NCI-H82 treated with DMSO at 0.1 percent for 48 hours (cell line): ENCODE measurements at regions not wholly inside any gene's neighbourhood (a gene's known extent, or its start where the extent isn't known, plus 50 kb on each side); places are given as distances from the start of the nearest gene placed in this dataset.
"Not testable (repeated sequence)": the region's sequence is repeated elsewhere in the genome, so short reads cannot be mapped to it uniquely, and the experiment has no call there.

Source experiments
- DNase-seq: peaks from one replicate; lab custom pipeline; 2025; ENCODE audit not compliant: unreplicated experiment; lab: John Stamatoyannopoulos, UW

GRCh38 chr16:21363550-21364223 is 85.6 kb upstream of the CRYM start:
- DNase-seq, result not testable (repeated sequence)

GRCh38 chr16:21361612-21362227 is 83.6 kb upstream of the CRYM start:
- DNase-seq, result peak; percentile 47

- not testable (repeated sequence) for DNase-seq
Measured at GRCh38 chr16:21361045-21361444, 83.0 kb upstream of the CRYM start.

- not testable (repeated sequence) for DNase-seq
Measured at GRCh38 chr16:21359513-21359912, 81.4 kb upstream of the CRYM start.

- DNase-seq, result not testable (repeated sequence)
Measured at GRCh38 chr16:21358261-21358795, 80.2 kb upstream of the CRYM start.

GRCh38 chr16:21356308-21356707 is 78.2 kb upstream of the CRYM start:
- not testable (repeated sequence) for DNase-seq

- not testable (repeated sequence) for DNase-seq
Measured at GRCh38 chr16:21351433-21351832, 73.3 kb upstream of the CRYM start.

- DNase-seq, result not testable (repeated sequence)
Measured at GRCh38 chr16:21350851-21351250, 72.8 kb upstream of the CRYM start.

GRCh38 chr16:21349336-21349735 is 71.2 kb upstream of the CRYM start:
- not testable (repeated sequence) for DNase-seq

GRCh38 chr16:21348815-21349214 is 70.7 kb upstream of the CRYM start:
- DNase-seq, result not testable (repeated sequence)

GRCh38 chr16:21347538-21347937 is 69.4 kb upstream of the CRYM start:
- DNase-seq, result not testable (repeated sequence)

- DNase-seq, result not testable (repeated sequence)
Measured at GRCh38 chr16:21346756-21347491, 68.8 kb upstream of the CRYM start.

GRCh38 chr16:21344361-21344912 is 66.3 kb upstream of the CRYM start:
- not testable (repeated sequence) for DNase-seq

- DNase-seq, result no peak
Measured at GRCh38 chr16:21341101-21341500, 63.0 kb upstream of the CRYM start.

- DNase-seq, result no peak
Measured at GRCh38 chr16:21339941-21340340, 61.9 kb upstream of the CRYM start.

- no peak for DNase-seq
Measured at GRCh38 chr16:21339269-21339641, 61.2 kb upstream of the CRYM start.

- no peak for DNase-seq
Measured at GRCh38 chr16:21338537-21339268, 60.6 kb upstream of the CRYM start.

- no peak for DNase-seq
Measured at GRCh38 chr16:21336231-21336630, 58.1 kb upstream of the CRYM start.

- not testable (repeated sequence) for DNase-seq
Measured at GRCh38 chr16:21334188-21335146, 56.4 kb upstream of the CRYM start.

GRCh38 chr16:21333683-21334082 is 55.6 kb upstream of the CRYM start:
- not testable (repeated sequence) for DNase-seq
